ENCODE measurements at regions not wholly inside any gene's neighbourhood (a gene's known extent, or its start where the extent isn't known, plus 50 kb on each side); places are given as distances from the start of the nearest gene placed in this dataset.
"Not testable (repeated sequence)": the region's sequence is repeated elsewhere in the genome, so short reads cannot be mapped to it uniquely, and the experiment has no call there.

DNA sequence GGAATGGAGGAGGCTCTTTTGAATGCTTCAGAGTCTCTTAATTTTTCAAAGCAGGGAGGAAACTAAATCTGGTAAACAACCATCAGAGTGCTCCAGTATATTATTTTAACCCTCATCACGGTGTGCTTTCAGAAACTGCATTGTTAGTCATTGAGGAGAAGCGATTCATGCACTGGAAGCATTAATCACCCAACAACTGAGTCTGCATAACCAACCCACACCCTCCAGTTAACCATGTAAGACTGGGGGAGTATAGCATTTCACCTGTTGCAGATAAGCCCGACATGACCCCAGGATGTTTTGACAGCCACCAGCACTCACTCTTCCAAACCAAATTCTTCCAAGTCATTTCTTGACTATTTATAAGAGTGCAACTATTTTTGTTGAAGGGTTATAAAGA lies 257.6 kb downstream of the GATA3 start:
- DNase-seq (ENCODE audit: low read depth) = no peak

GRCh38 chr10:8312781-8313180 lies 258.3 kb downstream of the GATA3 start:
- DNase-seq (ENCODE audit: low read depth) = no peak

DNA sequence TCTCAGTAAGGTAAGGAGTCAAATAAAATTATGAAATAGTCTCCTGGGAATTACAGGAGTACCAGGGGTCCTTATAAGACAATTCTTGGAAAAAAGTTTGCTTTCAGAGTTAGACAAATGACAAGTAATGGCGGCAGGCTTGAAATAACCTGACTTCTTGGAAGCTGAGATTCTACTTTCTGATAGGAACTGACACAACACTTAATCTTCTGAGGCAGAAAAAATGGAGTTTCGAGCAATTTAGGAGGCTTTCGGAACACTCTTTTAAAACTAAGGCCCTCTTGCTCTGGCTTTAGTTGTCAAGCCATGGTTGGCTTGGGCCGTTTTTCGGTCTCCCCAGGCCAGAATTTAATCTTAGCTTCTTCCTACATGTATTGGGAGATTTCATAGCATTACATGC lies 260.0 kb downstream of the GATA3 start:
- no peak for DNase-seq (ENCODE audit: low read depth)

DNA sequence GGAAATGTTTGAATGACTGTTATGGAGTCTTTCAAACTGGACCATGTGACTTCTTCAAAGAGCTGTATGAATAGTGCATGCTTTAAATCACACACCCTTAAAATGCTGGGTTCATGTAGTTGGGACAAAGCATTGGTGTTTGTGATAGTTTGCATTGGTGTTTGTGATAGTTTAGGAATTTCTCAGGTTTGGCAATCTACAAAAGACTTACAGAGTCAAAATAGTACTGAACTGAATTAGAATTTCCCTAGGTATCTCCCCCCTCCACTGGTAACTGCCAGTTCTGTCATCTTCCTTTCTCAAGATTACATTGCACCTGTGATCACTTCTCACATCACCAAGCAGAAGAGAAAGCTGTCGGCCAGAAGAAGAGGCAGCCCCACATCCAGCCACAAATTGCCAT lies 261.1 kb downstream of the GATA3 start:
- no peak for DNase-seq (ENCODE audit: low read depth)

- DNase-seq (ENCODE audit: low read depth) = no peak
Observed at GRCh38 chr10:8316284-8316683, 261.8 kb downstream of the GATA3 start.

DNA sequence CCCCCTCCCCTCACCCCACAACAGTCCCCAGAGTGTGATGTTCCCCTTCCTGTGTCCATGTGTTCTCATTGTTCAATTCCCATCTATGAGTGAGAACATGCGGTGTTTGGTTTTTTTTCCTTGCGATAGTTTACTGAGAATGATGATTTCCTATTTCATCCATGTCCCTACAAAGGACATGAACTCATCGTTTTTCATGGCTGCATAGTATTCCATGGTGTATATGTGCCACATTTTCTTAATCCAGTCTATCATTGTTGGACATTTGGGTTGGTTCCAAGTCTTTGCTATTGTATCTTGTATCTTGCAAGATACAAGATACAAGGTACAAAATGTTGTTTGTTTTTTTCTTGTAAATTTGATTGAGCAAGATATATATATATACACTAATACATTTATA lies 263.9 kb downstream of the GATA3 start:
- DNase-seq (ENCODE audit: low read depth) = not testable (repeated sequence)

DNA sequence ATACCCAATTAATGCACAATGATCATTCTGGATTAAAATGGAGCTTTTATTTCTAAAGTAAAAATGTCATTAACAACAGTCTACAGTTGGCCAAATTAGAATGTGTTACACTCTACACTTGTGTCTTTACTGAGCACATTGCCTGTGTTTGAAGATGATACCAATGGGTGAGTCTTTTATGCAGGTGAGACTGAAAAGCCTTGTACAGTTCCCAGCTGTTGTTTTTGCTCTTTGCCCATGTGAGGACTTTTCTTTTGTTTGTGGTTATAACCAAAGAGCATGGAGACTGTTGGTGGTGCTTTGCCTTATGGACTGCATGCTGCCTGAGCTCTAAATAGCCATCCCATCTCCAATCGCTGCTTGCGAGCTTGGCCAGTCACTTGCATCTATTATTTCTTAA lies 264.5 kb downstream of the GATA3 start:
- no peak for DNase-seq (ENCODE audit: low read depth)

DNA sequence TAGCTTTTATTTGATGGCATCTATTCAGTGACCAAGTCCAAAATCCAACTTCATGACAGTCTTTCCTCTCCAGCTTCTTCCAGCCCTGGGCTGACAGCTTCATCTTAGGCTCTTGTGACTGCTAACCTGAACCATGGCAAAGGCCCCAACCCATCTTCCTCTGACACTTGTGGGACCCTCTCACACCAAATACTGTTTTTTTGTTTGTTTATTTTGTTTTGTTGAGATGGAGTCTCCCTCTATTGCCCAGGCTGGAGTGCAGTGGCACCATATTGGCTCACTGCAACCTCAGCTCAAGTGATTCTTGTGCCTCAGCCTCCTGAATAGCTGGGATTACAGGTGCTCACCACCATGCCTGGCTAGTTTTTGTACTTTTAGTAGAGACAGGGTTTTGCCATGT lies 265.2 kb downstream of the GATA3 start:
- DNase-seq (ENCODE audit: low read depth) = no peak

DNA sequence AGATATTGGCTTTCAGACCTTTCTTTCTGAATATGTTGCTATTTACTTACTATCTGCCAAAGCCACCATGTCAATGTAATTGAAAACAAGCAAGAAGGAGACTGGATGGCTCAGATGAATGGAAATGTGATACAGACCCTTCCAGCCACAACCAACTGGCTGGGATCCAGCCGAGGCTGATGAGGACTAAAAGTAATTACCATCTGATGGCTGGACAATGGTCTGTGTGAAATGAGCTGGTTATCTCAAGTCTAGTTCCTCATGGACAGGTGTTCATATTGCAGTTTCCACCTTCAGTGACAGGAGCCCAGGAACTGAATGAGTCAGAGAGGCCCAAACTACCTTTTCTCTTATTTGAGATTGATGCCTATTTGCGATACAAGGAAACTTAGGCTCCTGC lies 267.5 kb downstream of the GATA3 start:
- DNase-seq (ENCODE audit: low read depth) = no peak

GRCh38 chr10:8323428-8324054 lies 269.1 kb downstream of the GATA3 start:
- DNase-seq (ENCODE audit: low read depth) = no peak

GRCh38 chr10:8325024-8325980 lies 270.8 kb downstream of the GATA3 start:
- DNase-seq (ENCODE audit: low read depth) = no peak

- DNase-seq (ENCODE audit: low read depth) = no peak
Observed at GRCh38 chr10:8326396-8327139, 272.1 kb downstream of the GATA3 start.

DNA sequence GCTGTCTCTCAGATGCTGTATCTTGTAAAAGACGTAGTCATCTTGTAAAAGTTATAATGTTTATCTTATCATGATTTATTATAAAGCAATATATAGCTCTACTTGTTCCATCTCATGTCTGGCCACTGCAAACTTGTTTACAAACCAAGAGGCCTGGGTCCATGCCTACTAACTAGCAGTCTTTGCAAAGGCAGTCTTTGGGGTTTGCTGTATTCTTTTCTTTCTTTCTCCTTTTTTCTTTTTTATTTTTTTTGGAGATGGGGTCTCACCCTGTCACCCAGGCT lies 272.6 kb downstream of the GATA3 start:
- no peak for DNase-seq (ENCODE audit: low read depth)

- DNase-seq (ENCODE audit: low read depth) = peak; percentile 10
Observed at GRCh38 chr10:8331387-8331786, 276.9 kb downstream of the GATA3 start.

DNA sequence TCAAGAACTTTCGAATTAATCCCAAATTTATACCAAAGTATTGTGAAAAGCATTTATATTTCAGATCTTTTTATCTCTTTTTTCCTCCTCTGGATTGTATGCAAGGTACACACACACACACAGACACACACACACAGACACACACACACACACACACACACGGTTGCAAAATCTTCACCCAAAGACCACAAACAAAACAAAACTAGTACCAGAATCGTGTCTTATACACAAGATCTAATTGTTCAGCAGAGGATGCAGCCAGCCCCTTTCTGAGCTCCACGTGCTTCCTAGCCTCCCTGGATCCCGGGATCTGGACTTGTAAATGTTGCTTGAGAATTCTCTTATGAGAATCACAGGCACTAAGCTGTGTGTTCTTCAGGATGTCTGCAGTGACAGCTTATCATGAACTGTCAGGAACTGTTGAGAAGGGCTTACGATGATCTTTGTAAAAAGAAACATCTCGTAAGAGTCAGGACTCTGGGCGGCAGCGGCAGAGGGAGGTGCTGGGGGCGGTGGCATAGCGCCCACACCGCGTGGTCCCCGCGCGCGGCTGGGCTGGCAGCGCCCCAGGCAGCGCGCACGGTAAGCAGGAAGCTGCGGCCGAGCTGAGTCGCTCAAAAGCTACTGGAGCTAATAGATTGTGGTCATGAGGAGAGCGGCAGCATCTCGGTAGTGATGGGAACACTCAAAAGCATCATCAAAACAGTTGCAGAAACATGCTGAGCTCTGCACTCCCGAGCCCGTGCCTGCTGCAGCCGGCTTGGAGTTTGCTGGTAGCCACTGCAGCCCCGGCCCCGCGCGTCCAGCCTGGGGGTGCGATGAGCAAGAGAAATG lies 277.6 kb downstream of the GATA3 start:
- DNase-seq (ENCODE audit: low read depth) = peak; percentile 72

DNA sequence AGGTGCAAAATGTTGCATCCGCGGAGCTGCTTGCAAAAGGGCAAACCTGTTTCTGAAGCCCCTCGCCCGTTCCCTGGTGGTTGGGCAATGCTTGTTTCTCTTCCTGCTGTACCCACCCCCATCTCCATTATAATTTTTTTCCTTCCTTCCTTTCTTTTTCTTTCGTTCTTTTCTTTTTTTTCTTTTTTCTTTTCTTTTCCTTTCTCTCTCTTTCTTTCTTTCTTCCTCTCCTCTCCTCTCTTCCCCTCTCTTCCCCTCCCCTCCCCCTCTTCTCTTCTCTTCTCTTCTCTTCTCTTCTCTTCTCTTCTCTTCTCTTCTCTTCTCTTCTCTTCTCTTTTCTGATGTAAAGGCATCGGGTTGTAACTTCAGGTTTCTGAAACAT lies 278.2 kb downstream of the GATA3 start:
- DNase-seq (ENCODE audit: low read depth) = no peak

DNA sequence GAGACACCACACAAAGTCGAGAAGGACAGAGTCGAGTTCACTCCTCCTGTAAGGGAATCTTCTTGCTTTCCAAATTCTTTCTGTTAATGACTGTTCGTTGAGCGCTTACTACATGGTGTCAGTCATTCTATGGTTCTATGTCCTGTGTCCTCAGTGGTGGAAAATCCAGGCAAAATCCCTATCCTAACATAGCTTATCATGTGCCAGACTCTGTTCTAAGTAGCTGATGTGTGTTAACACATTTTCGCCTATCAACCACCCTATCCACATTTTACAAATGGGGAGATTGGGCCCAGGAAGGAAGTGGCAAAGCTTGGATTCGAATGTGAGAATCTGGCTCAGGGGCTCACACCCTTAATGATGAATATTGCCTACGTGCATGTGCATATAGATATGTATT lies 280.1 kb downstream of the GATA3 start:
- no peak for DNase-seq (ENCODE audit: low read depth)

DNA sequence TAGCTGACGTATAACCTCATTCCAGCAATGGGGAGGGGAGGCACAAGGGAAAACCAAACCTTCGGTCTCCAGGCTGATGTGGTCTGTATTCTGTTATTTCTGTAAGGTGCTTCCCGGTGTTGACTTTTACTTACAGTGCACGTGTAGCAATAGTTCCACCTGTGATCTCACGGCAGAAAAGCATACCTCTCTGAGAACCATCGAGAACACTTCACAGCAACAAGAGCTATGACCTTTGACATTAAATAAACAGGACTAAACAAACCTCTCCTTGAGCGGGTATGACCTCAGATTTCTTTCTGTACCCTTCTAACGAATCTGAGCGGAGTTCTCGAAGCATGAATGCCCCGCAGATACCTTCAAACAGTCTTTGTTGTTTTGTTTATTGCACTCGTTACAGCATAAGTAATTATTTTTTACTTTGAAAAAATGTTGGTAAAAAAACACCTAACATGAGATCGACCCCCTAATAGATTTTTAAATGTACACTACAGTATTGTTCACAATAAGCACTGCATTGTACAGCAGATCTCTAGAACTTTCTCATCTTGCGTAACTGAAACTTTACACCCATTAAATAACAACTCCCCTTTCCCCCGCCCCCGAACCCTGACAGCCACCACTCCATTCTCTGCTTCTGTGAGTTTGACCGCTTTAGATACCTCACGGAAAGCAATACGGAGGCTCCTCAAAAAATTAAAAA lies 282.3 kb downstream of the GATA3 start:
- no peak for DNase-seq (ENCODE audit: low read depth)

DNA sequence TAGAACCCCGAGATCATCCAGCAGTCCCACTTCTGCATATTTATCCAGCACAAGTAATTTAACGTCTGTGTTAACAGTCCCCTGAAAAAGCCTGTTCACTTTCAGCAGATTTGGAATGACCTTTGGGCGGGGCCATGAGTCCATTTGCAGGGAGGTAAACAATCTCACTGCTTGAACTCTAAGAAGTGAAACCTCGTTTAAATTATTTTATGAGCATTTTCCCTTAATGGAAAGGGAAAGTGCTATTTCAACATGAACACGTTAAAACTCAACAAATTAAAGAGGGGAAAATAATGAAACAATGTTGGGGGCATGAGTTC lies 282.8 kb downstream of the GATA3 start:
- DNase-seq (ENCODE audit: low read depth) = no peak

DNA sequence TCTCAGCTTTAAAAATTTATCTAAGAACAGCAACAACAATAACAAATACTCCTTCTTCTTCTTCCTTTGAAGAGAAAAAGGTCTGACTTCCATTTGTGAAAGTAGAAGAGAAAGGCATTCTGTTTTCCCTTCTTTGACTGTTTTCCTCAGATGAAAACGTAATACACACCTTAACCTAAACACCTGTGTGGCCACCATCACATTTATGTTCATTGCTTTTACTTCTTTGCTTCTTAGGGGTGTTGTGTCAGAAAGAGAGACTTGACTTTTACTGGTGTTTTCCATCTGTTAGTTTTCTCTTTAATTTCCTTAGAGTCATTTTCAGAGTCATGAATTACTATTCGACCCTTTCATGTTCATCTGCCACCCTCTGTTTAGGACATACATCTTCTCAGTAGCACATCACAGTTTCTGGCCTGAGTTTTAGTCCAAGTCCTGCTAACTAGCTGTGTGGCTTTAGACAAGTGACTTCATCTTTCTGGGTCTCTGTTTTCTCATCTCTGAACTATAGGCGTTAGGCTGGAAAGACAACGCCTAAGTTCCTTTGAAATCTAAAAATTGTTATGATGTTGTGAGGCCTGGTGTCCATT lies 283.8 kb downstream of the GATA3 start:
- DNase-seq (ENCODE audit: low read depth) = no peak

GRCh38 chr10:8344756-8345155 lies 290.3 kb downstream of the GATA3 start:
- DNase-seq (ENCODE audit: low read depth) = no peak
